NCI-H146 treated with DMSO at 0.1 percent for 48 hours (cell line): ENCODE measurements at regions not wholly inside any gene's neighbourhood (a gene's known extent, or its start where the extent isn't known, plus 50 kb on each side); places are given as distances from the start of the nearest gene placed in this dataset.
"Not testable (repeated sequence)": the region's sequence is repeated elsewhere in the genome, so short reads cannot be mapped to it uniquely, and the experiment has no call there.

Experiments
- DNase-seq: peaks from one replicate; lab custom pipeline; 2025; ENCODE audit not compliant: unreplicated experiment; lab: John Stamatoyannopoulos, UW

GRCh38 chr3:132987396-132987795 is 50.8 kb upstream of the TMEM108 start:
- DNase-seq = no peak

GRCh38 chr3:132984181-132984580 is 54.0 kb upstream of the TMEM108 start:
- no peak for DNase-seq

- no peak for DNase-seq
Measured at GRCh38 chr3:132983143-132983770, 54.9 kb upstream of the TMEM108 start.

GRCh38 chr3:132981719-132982118 is 56.5 kb upstream of the TMEM108 start:
- no peak for DNase-seq

GRCh38 chr3:132980102-132980501 is 58.1 kb upstream of the TMEM108 start:
- DNase-seq = no peak

GRCh38 chr3:132979606-132980005 is 58.6 kb upstream of the TMEM108 start:
- no peak for DNase-seq

- DNase-seq = not testable (repeated sequence)
Measured at GRCh38 chr3:132978946-132979345, 59.2 kb upstream of the TMEM108 start.

GRCh38 chr3:132978464-132978863 is 59.7 kb upstream of the TMEM108 start:
- DNase-seq = no peak

GRCh38 chr3:132974097-132974496 is 64.1 kb upstream of the TMEM108 start:
- no peak for DNase-seq

- no peak for DNase-seq
Measured at GRCh38 chr3:132973441-132973840, 64.8 kb upstream of the TMEM108 start.

- DNase-seq = no peak
Measured at GRCh38 chr3:132972333-132972732, 65.9 kb upstream of the TMEM108 start.

GRCh38 chr3:132966374-132966773 is 71.8 kb upstream of the TMEM108 start:
- DNase-seq = no peak

- no peak for DNase-seq
Measured at GRCh38 chr3:132964266-132964665, 73.9 kb upstream of the TMEM108 start.

GRCh38 chr3:132963786-132964185 is 74.4 kb upstream of the TMEM108 start:
- no peak for DNase-seq

GRCh38 chr3:132961991-132962390 is 76.2 kb upstream of the TMEM108 start:
- no peak for DNase-seq

- no peak for DNase-seq
Measured at GRCh38 chr3:132953683-132954082, 84.5 kb upstream of the TMEM108 start.

- no peak for DNase-seq
Measured at GRCh38 chr3:132927896-132928295, 110.3 kb upstream of the TMEM108 start.

- DNase-seq = no peak
Measured at GRCh38 chr3:132926098-132926497, 112.1 kb upstream of the TMEM108 start.

- no peak for DNase-seq
Measured at GRCh38 chr3:132925256-132925930, 112.8 kb upstream of the TMEM108 start.

GRCh38 chr3:132916096-132916495 is 122.1 kb upstream of the TMEM108 start:
- DNase-seq = no peak

GRCh38 chr3:132912416-132912753 is 125.8 kb upstream of the TMEM108 start:
- no peak for DNase-seq

GRCh38 chr3:132911741-132912415 is 126.3 kb upstream of the TMEM108 start:
- no peak for DNase-seq
